ENCODE measurements at regions not wholly inside any gene's neighbourhood (a gene's known extent, or its start where the extent isn't known, plus 50 kb on each side); places are given as distances from the start of the nearest gene placed in this dataset.

- TF ChIP-seq ETV6 (IDR thresholded peaks at IDR 0.05; ENCODE audit: borderline replicate concordance in 1 of 2, low read depth in 2 of 2, low read length in 1 of 2) (peak; percentile 64 to 95; a peak in 3 of 4 replicates), ETV6 (CRISPR knock-in tag; IDR thresholded peaks at IDR 0.05; ENCODE audit: borderline replicate concordance) (no peak), ESRRA (IDR thresholded peaks at IDR 0.05; ENCODE audit: borderline replicate concordance, low read depth) (peak; percentile 33; the same call in 1 of the 2 replicates), TCF3 (CRISPR knock-in tag; IDR thresholded peaks at IDR 0.05) (peak; percentile 33), ZNF766 (CRISPR knock-in tag; conservative IDR thresholded peaks at IDR 0.05) (peak; percentile 82; the same call in 1 of the 2 replicates), ZNF224 (CRISPR knock-in tag; IDR thresholded peaks at IDR 0.05) (no peak), ZNF639 (CRISPR knock-in tag; conservative IDR thresholded peaks at IDR 0.05 in 1 of 2, IDR thresholded peaks at IDR 0.05 in 1 of 2) (peak in 1 of 2 experiments; percentile 70; a peak in 2 of 4 replicates), SNAPC5 (CRISPR knock-in tag; IDR thresholded peaks at IDR 0.05) (no peak), PBX2 (CRISPR knock-in tag; IDR thresholded peaks at IDR 0.05; ENCODE audit: low read depth) (peak; percentile 8; the same call in 1 of the 2 replicates), PBX2 (tag; conservative IDR thresholded peaks at IDR 0.05; ENCODE audit: low read depth) (no peak), ZNF24 (IDR thresholded peaks at IDR 0.05) (peak; percentile 50; the same call in 1 of the 2 replicates), MEF2D (tag; conservative IDR thresholded peaks at IDR 0.05; ENCODE audit: low read depth) (peak; percentile 66), RHOXF2B (CRISPR knock-in tag; conservative IDR thresholded peaks at IDR 0.05) (no peak), ZBTB2 (IDR thresholded peaks at IDR 0.05) (0 out of 2 replicates have a peak, but pooled peaks have one; percentile 41), KDM1A (IDR thresholded peaks at IDR 0.05) (peak in 1 of 2 experiments; percentile 31; a peak in 1 of 4 replicates), RCOR1 (IDR thresholded peaks at IDR 0.05; ENCODE audit: borderline replicate concordance in 1 of 2, low read depth in 2 of 2, low read length in 2 of 2) (peak in 1 of 2 experiments; percentile 67; a peak in 2 of 4 replicates), SMARCA4 (IDR thresholded peaks at IDR 0.05) (peak; percentile 66; the same call in 1 of the 2 replicates), ID3 (CRISPR knock-in tag; IDR thresholded peaks at IDR 0.05) (no peak), ID3 (tag; IDR thresholded peaks at IDR 0.05) (0 out of 2 replicates have a peak, but pooled peaks have one; percentile 29), FOS (IDR thresholded peaks at IDR 0.05; ENCODE audit: extremely low read depth, insufficient read length) (no peak), SRSF7 (optimal IDR thresholded peaks at IDR 0.05; ENCODE audit: low read depth, low read length) (no peak), NFE2 (IDR thresholded peaks at IDR 0.05; ENCODE audit: low read depth) (peak; percentile 50; the same call in 1 of the 2 replicates), ATF1 (CRISPR knock-in tag; IDR thresholded peaks at IDR 0.05) (no peak), ATF1 (tag; IDR thresholded peaks at IDR 0.05) (peak; percentile 12; the same call in 1 of the 2 replicates)
Measured at GRCh38 chr6:16857969-16858592, 96.8 kb upstream of the ATXN1 start (continued).

Measured in K562 (cell line).